Activated CD4-positive, alpha-beta T cell treated with anti-CD3 and anti-CD28 coated beads, Interleukin-2, amount 50 U/mL, for 4 hours (primary cell): ENCODE measurements at regions not wholly inside any gene's neighbourhood (a gene's known extent, or its start where the extent isn't known, plus 50 kb on each side); places are given as distances from the start of the nearest gene placed in this dataset.
"Not testable (repeated sequence)": the region's sequence is repeated elsewhere in the genome, so short reads cannot be mapped to it uniquely, and the experiment has no call there.

Experiments used
- DNase-seq, 2 experiments: peaks; one replicate each; pipeline ENCODE4 v3.0.0-alpha.2; 2020

DNA sequence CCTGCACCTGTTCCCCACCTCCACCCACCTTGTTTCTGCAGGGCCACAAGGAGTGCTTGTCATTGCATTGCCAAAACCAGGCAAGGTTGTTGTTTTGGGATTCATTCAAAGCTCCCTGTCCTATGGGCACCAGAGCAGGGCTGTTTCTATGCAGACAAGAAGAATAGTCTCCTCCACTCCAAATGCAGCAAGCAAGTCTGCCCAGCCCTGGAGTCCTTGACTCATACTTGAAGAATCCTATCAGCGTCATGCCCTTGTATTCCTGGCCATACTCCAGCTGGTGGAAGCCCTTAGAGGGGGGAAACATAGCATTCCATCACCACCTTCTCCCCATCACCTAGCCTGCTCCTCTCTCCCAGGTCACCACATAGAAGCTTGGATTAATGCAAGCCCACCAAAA lies 145.3 kb upstream of the ECI2 start:
- DNase-seq = no peak

DNA sequence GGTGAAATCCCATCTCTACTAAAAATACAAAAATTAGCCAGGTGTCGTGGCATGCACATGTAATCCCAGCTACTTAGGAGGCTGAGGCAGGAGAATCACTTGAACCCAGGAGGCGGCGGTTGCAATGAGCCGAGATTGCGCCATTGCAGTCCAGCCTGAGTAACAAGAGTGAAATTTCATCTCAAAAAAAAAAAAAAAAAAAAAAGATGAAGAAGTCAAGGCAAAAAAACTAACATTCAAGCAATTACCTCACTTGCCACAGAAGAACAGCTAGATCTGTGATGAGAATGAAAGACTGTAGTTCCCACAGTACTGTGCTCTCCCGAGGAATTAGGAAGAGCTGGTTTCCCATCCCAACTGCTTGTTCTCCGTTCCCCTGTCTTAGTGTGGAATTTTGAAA lies 144.7 kb upstream of the ECI2 start:
- DNase-seq = no peak

DNA sequence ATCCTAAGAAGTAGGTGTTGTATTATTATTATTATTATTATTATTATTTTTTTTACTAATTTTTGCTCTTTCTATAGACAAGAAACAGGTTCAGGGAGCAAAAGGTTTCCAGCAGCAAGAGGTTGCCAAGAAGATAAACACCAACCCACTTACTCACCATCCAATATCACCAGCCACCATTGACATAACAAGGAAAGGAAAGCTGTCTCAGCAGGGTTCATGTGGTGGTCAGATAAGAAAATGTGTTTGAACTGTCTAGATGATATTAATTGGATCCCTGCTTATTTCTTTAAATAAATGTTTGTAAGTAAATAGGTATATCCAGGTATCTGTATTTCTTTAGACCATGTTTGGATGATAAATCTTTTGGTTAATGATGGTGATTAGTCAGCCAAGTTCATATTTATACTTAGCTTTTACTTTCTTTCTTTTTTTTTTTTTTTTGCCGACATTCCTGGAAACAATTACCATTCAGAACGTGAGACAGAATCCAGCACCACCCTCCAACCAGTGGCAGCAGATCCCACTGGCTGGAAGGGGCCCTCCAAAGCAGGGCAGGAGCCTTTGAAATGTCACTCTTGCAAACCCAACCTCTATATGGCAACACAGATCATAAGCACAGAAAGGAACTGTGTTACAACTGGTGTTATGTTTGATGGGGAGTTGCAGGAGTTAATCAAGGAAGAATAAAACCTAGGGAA lies 139.2 kb upstream of the ECI2 start:
- DNase-seq = no peak

DNA sequence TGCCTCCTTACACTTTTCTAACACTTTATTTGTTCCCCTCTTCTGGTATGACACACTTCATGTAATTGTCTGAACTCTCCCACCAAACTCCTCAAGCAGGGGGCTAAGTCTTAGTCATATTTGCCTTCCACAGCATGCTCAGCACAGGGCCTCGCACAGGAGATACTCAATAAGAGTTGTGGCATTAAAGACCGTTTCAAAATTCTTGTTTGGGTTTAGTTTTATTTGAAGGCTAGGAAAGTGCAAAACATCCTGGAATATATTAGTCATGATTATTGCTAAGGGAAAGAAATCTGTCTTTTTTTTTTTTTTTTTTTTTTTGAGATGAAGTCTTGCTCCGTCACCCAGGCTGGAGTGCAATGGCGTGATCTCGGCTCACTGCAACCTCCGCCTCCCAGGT lies 137.6 kb upstream of the ECI2 start:
- DNase-seq = no peak

DNA sequence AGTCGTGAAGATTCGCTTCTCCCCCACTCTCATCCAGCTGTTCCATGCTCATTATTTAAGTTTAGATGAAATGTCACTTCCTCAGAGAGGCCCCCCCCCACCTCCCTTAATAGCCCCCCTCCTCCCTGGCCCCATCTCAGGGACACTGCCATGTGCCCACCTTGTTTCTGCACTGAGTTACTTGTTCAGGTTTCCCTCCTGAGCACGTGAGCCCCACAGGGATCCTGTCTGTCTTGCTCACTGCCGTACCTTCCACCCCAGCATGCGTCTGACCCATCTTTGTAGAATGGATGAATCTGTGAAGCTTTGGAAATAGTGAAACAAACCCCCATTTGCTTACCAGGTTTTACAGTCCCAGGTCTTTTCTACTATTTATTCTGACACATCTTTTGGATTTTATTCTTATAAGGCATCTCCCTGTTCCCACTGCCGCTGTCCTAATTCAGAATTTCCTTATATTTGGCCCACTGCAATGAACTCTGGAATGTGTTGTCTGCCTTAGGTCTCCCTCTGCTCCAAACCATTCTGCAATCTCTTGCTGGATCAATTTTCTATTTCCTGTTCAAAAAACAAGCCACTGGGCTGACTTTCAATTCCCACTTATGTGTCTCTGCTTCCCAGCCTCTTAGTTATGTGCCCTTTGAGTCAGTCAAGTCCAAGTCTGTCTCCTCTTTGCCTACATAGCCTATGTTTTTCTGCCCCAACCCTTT lies 136.5 kb upstream of the ECI2 start:
- no peak for DNase-seq

DNA sequence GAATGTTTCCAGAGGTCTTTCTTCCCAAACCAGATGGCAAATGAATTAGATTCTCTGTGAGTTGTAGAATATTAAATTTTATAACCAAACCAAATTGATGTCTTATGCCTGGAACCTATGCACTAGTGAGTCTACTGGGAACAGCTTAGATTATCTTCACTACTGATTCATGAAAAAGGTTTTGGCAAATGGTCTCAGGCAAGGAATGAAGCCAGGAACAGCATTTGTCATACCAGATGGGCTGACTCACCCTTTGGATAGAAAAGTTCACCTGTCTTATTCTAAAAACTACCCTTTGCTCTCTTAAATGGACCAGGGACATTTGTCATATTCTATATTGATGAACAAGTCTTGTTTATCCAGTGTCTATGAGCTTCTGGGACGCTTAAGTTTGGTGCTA lies 135.4 kb upstream of the ECI2 start:
- no peak for DNase-seq

DNA sequence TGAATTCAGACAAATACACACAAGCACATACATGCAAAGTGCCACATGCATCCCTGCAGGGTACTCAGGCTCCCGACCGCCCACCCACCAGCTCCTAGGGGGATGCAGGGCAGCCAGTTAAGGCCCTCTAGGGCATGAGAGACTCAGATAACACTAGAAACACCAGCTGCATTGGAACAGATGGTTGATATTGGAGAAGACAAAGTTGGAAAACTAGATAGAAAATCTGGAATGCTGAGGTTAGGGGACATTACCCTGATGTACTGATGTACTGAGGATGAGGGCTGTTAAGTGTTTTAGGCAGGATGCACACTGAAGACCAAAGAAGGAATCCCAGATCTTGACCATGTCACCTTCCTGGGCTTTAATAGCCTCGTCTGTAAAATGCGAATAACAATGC lies 134.6 kb upstream of the ECI2 start:
- DNase-seq = no peak

DNA sequence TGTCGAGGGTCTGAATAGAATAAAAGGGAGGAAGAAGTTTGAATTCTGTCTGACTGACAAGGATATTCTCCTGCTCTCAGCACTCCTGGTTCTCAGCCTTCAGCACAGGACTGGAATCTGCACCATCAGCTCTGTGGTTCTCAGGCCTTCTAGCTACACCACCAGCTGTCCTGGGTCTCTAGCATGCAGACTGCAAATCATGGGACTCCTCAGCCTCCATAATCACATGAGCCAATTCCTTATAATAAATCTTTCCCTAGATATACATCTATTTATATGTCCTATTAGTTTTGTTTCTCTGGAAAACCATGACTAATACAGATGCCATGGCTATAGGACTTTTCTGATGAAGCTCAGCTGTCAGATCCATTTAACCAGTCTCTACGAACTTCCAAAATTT lies 132.8 kb upstream of the ECI2 start:
- DNase-seq = no peak

DNA sequence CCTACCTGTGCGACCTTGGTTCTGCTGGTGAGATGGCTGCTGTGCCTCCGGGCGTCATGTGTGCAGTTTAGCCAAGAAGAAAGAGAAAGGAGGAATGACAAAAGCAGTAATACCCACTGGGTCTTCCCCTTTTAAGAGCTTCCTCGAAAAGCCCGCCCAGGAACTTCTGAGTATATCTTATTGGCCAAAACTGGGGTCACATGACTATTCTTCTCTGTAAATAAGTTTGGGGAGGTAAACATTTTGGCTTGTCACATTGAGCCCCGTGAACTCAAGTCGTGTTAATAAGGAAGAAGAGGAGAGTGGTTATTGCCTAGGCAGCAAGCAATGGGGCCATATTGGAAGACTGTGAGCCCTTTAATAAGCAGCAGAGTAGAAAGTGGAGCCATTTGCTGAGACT lies 130.4 kb upstream of the ECI2 start:
- no peak for DNase-seq

DNA sequence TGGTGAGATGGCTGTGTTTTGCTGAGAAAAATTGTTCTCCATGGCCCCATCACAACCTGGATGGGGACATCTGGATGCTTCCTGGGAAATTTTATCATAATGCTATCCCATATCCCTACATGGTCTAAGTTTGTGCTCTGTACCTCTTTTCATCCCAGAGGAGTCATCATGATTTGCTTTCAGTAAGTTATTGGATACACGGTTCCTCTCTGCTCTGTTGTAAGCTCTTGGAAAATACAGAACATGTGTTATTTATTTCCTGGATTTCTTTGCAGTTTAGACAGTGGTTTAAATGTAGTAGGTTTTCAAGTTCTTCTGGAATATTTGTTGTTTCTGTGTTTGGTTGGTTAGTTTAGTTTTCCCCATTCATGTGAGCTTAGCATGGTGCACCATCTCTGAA lies 129.2 kb upstream of the ECI2 start:
- no peak for DNase-seq

DNA sequence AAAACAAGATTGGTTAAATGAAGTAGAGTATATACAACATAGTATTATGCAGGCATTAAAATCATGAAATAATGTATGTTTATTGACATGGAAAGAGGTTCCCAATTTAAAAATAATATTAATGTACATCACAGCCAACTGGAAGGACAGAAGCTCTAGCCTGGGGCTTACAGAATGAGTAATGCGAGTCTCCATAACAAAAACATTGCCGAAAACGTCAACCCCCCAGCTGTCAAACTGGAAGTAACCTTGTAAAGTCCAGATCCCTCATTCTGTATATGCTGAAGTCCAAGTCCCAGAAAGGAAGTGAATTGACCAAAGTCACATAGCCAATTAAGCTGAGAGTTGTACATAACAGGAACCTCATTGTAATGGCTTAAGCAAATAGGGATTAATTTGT lies 128.7 kb upstream of the ECI2 start:
- DNase-seq = no peak

DNA sequence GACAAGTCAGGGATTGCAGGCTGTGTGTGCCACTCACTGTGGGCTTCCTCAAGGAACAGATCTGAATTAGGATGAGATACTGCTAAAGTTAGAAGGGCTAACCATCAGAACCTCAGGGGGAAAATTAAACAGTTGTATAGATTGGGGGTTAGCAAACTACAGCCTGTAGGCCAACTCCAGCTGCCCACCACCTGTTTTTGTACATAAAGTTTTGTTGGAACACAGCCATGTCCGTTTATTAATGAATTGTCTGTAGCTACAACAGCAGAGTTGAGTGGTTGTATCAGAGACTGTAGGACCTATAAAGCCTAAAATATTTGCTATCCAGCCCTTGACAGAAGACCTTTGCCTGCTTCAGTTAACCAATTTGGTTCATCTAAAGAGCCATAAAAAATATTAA lies 127.2 kb upstream of the ECI2 start:
- no peak for DNase-seq

DNA sequence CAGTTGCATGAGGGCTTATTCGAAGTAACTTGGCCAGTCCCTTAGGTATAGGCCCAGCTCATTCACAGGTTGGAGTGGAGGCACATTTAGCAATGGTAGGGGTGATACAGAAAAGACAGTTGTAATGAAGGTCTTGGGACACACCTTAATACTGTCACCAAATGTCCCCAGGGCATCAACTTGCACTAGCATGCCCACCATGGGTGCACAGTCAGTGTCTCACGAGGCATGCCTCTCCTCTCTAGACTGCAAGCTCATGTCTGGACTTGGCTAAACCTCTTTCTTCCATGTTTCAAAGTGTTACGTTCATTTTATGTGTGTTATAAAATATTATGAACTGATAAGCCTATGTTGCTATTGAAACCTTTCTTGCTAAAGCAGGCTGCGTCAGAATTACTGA lies 124.0 kb upstream of the ECI2 start:
- DNase-seq = no peak

DNA sequence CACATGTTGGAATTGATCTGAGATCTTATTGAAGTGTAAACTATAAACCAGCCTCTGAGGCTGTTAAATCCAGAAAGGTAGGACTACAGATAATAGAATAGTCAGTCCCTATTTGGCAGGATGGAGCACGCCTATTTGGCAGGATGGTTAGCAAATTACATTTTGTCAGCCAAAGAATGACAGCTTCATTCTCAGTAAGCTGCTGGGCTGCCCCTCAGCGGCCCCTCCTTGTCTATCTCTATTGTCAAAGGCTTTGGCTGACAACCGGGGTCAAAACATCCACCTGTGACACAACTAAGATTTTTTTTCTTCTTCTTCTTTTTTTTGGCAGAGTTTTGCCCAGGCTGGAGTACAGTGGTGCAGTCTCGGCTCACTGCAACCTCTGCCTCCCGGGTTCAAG lies 123.4 kb upstream of the ECI2 start:
- DNase-seq = no peak

DNA sequence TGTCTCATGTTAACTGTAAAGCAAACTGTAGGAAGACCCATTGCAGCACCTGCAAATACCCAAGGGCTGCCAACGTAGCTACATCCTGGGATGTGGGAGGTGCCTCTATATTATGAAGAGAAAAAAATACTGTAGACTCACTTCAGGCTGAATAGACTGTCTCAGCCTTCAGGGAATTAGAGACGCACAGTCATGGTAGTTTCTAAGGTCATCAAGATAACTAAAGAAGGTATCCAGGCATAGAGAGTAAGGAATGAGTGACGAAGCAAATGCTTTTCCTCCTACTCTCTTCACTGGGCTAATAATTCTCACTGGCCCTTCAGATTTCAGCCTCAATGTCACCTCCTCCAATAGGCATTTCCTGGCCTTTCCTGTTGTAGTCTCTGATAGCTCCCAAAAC lies 121.6 kb upstream of the ECI2 start:
- no peak for DNase-seq

DNA sequence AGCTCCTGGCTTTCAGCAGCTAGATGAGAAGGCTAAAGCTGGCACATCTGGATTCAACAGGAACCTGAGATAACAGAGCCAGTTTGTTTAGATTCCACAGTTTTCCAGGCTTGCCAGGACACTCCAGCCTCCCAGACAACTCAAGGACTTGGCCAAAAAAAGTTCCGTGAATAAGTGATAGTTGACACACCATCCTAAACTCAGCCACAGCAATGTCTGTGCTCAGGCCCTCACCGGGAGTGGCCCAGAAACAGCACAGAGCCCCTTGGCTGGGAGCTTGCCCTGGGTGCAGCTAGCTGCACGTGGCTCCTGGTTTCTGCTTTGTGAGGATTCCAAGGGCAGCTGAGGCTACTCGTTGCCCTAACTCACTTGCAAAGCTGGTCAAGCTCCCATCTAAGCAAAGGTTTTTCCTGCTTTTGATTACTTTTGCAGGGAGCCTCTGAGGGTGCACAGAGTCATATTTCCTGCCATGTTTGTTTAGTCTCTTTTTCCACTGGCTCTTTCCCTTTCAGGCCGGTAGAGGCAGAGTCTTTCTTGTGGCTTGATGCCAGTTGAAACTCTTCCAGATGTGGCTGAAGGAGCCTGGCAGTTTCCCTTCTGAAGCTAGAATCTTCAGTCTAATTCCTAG lies 118.3 kb upstream of the ECI2 start:
- DNase-seq = no peak

DNA sequence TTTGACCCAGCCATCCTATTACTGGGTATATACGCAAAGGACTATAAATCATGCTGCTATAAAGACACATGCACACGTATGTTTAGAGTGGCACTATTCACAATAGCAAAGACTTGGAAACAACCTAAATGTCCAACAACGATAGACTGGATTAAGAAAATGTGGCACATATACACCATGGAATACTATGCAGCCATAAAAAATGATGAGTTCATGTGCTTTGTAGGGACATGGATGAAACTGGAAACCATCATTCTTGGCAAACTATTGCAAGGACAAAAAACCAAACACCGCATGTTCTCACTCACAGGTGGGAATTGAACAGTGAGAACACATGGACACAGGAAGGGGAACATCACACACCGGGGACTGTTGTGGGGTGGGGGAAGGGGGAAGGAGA lies 117.1 kb upstream of the ECI2 start:
- DNase-seq = not testable (repeated sequence)

DNA sequence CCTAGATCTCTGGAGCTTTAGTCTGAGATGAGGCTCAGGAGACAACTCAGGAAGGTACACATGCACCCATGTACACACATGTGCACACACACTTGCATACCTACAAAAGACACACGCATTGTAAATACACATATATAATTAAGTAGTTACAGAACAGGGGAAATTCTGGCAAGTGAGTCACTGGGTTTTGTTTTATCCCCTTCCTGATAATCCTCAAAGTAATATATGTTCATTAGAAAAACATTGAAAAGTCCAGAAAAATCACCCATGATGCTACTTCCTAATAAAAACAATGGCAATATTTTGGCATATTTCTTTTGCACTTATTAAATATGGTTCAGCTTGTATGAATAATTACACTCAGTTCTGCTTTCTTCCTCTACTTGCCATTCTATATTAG lies 115.3 kb upstream of the ECI2 start:
- DNase-seq = no peak

DNA sequence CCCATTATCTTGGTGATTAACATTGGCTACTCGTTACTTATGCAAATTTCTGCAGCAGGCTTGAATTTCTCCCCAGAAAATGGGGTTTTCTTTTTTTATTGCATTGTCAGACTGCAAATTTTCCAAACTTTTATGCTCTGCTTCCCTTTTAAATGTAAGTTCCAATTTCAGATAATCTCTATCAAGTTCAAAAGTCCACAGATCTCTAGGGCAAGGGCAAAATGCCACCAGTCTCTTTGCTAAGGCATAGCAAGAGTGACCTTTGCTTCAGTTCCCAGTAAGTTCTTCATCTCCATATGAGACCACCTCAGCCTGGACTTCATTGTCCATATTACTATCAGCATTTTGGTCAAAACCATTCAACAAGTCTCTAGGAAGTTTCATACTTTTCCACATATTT lies 108.5 kb upstream of the ECI2 start:
- not testable (repeated sequence) for DNase-seq

DNA sequence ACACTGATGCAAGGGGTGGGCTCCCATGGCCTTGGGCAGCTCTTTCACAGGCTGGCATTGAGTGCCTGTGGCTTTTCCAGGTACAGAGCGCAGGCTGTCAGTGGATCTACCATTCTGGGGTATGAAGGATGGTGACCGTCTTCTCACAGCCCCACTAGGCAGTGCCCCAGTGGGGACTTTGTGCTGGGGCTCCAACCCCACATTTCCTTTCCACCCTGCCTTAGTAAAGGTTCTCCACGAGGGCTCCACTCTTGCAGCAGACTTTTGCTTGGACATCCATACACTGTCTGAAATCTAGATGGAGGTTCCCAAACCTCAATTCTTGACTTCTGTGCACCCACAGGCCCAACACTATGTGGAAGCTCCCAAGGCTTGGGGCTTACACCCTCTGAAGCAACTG lies 107.9 kb upstream of the ECI2 start:
- DNase-seq = no peak

DNA sequence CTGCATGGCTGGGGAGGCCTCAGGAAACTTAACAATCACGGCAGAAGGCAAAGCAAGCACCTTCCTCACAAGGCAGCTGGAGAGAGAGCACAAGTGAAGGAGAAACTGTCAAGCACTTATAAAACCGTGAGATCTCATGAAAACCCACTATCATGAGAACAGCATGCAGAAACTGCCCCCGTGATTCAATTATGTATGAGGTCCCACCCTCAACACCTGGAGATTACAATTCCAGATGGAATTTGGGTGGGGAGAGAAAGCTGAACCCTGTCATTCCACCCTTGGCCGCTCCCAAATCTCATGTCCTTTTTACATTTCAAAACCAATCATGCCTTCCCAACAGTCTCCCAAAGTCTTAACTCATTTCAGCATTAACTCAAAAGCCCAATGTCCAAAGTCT lies 107.2 kb upstream of the ECI2 start:
- DNase-seq = no peak

DNA sequence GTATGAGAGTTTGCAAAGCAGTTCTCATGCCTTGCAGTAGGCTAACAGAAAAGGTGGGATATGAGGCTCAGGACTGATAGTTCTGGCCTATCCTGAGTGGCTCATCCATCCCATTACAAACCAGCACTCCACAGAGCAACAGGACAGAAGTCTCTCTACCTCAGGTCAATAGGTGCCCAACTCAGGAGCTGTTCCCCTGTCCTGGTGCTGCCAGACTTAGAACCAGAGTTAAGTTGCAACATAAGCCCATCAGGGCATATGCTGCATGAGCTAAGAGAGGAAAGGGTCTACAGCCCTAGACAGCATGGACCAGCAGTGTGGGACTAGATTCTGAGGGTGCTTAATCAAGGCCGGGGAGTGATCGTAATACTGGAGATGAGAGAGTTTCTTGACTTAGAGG lies 104.8 kb upstream of the ECI2 start:
- DNase-seq = no peak

DNA sequence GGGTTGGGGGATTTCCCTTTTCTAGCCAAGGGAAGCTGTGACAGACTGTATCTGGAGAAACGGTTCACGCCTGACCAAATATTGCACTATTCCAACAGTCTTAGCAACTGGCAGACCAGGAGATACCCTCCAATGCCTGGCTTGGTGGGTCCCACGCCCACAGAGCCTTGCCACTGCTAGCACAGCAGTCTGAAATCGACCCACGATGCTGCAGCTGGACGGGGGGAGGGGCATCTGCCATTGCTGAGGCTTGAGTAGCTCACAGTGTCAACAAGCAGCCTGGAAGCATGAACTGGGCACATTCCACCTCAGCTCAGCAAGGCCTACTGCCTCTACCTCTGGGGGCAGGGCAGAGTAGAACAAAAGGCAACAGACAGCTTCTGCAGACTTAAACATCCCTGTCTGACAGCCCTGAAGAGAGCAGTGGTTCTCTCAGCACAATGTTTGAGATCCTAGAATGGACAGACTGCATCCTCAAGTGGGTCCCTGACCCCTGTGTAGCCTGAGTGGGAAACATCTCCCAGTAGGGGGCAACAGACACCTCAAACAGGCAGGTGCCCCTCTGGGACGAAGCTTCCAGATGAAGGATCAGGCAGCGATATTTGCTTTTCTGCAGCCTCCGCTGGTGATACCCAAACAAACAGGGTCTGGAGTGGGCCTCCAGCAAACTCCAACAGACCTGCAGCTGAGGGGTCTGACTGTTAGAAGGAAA lies 89.9 kb upstream of the ECI2 start:
- DNase-seq = no peak
